Fibroblast of skin of left biceps (primary cell): ENCODE measurements at regions not wholly inside any gene's neighbourhood (a gene's known extent, or its start where the extent isn't known, plus 50 kb on each side); places are given as distances from the start of the nearest gene placed in this dataset.

Source experiments
- DNase-seq, 2 experiments: peaks; one replicate each; pipeline ENCODE4 v3.0.0-alpha.2; 2013; ENCODE audit warnings: low read depth in 2 of 2

DNA sequence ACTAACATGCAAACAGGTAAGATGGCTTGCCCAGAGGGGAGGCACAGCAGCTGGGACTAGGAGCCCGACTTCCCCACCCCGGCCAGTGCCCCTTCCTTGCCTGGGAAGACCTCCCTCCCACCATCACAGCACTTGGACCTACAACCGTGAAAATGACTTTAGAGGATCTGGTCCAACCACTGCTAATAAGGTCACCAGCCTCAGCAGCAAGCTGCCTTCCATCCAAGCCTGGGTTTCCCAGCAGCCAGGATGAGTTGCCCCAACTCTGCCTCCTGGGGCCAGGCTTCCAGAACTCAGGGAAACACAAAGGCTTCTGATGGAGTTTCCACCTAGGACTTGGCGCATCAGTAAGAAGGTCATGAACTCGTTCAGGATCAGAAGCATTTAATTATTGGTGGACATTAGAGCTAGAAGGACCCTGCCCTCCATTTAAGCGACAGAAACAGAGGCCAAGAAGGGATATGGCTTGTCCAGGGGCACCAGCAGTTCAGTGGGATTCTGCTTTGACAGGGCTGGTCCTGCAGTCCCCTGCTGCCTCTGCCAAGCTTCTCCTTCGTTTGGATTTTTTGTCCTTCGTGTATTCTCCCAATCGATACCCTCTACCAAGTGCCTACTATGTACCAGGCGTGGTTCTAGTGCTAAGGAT is 403.0 kb upstream of the ID2 start:
- no peak for DNase-seq

DNA sequence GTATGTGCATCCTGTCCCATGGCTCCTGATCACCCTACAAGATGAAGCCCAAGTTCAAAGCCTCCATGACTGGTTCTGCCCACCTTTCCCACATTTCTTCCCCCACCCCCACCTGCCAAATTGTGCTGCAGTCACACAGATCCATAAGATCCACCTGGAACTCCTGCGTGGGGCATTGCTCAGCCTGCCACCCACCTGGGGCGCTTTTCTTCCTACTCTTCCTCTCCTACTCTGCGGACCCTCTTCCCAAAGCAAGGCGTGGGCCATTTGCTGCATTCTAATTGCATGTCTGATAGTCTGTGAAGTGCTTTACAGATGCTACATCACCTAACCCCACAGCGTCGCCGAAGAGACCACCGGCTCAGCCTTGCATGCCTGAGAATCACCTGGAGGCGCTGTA is 402.4 kb upstream of the ID2 start:
- DNase-seq, result no peak

DNA sequence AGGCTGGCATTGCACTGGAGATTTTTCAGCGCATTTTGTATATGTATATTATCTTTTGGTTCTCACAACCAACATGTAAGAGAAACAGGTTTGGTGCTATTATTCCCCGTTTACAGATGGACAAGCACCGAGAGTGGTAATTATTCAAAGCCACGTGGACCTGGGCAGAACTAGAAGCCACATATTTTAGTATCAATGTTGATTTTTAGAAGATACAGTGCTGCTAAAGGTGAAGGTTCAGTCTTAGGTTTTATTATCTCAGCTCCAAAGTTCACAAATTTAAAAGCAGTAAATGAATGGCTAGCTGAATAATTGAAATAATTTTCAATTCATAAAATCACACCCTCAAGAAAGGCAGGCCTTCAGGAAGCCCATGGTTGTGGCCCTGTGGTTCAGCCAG is 400.6 kb upstream of the ID2 start:
- DNase-seq, result no peak

DNA sequence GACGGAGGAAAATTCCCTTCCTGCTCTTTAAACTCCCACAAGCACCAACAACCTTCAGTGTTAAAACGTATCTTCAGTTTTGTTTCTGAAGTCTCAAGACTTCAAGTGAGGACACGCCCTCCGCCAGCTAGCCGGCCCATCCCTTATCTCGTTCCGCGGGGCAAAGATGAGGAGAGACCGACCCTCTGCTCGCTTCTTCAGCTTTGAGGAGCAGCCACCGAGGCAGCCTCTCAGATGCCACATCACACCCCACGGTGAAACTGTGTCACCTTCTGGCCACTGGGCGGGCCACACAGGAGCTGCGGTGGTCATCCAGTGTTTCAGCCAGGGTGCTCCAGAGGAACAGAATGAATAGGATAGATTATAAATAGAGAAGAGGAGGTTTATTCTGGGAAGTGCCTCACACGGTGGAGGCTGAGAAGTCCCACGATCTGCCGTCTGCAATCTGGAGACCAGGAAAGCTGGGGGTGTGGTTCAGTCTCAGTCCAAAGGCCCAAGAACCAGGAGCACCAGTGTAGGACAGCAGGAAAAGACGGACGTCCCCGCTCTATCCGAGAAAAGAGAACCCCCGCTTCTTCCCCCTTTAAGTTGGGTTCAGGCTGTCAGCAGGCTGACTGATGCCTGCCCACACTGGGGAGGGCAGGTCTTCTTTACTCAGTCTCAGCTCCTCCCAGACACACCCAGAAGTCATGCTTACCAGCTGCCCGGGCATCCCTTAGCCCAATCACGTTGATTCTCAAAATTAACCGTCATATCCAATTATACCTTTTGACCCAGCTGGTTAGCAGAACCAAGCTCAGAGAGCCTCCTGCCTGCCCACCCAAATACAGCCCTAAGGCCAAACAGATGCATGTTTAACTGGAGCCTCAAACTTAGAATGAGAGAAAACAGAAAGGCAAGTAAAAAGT is 399.7 kb upstream of the ID2 start:
- DNase-seq, result no peak

DNA sequence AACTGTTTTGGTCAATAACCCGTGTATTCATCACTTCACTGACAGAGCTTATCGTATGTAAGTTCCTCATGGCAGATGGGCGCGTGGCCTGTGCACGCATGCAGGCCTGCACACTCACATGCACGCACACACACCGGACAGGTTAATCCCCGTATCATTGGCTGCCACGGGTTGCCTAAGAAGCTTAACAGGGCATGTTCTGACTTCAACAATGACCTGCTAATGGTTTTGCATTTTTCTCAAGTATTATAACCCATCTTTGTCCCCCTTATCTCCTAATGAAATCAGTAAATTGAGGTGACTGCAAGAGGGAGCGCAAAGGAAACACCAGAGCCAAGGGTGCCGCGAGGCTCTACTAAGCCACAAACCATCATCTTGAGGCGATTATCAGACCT is 399.0 kb upstream of the ID2 start:
- no peak for DNase-seq

DNA sequence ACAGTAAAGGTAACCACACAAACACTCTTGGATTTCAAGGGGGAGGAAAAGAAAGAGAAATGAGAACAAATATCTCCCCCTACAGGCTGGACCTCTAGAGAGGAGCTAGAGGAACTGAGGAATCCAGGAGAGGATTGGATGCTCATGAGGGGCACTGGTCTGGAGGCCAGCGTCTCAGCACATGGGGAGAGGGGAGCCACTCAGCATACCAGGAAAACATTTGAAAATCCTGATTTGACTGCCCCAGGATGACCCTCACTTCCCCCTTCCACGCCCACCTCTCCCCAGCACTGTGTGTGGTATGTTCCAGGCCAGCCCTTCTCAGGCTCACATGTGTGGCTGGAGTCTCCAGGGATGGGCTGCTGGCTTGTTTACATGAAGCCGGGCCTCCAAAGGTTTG is 396.8 kb upstream of the ID2 start:
- peak in 1 of 2 experiments; percentile 8 for DNase-seq

DNA sequence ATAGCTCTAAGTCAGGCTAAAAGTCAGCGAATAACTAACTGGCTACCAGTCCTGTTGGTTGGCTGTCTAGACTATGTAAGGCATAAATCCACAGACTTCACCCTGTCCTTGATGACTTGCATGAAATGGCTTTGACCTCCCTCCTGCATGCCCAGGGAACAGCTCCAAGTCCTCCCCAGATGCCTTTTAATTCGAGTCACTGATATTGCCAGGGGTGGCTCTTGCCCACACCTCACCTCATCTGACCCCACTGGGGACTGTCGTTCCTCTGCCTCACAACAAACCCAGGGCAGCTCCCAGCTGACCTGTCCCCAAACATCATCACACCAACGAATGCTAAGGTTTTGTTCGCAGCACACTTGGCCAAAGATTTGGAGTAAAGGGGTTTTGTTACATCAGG is 396.0 kb upstream of the ID2 start:
- no peak for DNase-seq

DNA sequence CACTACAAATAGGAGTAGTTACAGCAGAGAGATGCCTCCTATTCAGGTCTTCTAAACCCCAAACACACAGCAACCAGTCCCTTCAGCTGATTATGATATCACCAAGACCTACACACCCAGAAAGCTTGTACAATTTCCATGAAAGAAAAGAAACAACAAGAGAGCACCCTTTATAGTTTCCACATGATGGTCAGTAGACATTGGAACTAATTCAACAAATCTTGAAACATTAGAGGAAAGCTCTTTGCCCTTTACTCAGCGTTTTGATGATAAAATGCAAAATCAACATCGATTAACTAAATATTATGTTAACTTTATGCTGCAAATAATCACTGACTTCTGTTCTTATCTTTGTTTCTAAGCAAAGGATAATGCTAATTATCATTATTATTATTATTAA is 393.6 kb upstream of the ID2 start:
- no peak for DNase-seq

DNA sequence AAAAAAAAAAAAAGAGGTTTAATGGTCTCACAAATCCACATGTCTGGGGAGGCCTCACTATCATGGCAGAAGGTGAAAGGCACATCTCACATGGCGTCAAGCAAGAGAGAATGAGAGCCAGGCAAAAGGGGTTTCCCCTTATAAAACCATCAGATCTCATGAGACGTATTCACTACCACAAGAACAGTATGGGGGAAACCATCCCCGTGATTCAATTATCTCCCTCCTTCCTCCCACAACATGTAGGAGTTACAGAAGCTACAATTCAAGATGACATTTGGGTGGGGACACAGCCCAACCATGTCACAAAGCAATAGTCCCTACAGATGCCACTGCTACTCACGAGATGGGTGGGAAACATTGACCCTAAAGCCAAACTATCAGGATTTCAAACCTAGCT is 392.7 kb upstream of the ID2 start:
- DNase-seq, result no peak

DNA sequence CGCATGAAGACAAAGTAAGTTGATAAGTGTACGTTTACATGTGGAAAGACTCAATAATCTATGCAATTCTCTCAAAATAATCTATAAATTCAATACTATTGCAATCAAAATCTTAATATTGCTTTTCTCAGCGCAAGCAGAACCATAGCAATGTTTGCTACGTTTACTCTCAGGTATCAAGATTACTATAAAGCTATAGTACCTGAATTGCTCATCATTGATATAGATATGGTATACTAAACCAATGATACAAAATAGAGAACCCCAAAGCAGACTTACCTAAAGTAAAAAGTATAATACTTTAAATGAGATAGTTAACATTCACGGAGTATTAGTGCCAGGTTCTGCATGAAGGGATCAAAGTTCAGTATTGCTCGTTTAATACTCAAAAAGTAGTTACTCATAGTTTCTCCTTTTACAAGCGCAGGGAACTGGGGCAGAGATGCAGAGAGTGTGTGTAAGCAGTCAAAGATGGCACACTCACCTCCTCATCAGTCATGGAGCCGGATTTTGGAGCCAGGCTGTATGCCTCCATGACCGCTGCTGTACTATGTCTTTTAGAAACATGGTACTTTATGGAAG is 391.0 kb upstream of the ID2 start:
- no peak for DNase-seq

DNA sequence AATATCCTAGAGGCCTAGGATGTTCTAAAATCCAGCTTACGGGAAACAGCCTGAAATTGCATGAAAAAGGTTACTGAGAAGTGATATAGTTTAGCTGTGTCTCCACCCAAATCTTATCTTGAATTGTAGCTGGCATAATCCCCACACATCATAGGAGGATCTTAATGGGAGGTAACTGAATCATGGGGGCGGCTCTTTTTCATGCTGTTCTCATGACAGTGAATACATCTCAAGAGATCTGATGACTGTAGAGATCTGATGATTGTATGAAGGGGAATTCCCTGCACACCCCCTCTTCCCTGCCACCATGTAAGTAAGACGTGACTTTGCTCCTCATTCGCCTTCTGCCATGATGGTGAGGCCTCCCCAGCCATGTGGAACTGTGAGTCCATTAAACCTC is 385.6 kb upstream of the ID2 start:
- DNase-seq, result no peak

DNA sequence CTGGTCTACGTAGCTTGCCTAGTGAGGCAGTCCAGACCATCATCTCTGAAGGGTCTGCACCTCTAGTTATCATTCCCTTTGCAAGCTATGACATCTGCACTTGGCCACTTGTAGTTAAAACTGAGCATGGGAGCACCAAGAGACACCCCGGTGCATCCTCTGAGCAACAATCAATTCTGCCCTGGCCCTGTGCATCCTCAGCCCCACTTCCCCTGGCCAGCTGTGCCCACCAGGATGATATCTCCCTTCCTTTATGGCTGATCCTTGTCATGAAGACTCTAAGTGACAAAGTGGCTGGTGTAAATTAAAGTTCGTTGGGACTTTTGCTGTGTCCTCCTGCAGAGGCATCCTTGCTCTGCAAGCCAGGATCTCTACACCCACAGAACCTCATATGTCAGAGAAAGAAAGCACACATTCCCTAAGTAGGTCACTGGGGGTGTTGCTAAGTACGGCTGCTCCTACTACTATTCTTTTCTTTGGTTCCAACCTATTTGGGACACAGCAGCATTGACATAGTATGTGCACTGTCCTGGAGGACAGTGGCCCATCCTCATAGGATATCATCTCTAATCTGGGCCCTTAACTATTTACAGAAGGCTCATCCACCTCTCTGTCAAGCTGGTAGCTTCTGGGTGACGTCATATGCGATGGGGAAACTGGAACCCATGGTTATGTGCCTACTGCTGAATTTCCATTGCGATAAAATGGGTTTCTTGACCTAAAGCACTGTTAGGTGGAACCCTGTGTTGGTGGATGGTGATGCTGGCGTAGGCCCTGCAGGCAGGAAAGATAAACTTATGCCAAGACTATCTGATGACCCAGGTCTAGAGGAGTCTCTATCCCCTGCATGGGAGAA is 384.3 kb upstream of the ID2 start:
- no peak for DNase-seq

DNA sequence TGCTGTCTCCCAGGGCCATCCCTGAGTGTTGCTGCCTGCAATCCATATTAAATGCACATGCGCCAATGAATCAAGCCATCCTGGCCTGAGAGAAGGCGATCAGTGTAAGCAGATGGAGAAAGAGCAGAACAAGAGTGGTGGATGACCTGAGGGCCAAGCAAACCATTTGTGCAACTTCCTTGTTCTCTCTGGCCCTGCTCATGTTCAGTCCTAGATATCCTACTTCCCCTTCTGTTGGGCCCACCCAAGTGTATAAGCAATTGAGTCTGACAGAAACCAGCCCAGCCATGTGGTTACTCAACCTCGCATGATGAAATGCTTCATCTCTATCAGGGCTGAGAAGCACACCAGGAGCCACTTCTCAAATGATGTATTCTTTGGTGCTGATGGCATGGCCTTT is 383.1 kb upstream of the ID2 start:
- no peak for DNase-seq

DNA sequence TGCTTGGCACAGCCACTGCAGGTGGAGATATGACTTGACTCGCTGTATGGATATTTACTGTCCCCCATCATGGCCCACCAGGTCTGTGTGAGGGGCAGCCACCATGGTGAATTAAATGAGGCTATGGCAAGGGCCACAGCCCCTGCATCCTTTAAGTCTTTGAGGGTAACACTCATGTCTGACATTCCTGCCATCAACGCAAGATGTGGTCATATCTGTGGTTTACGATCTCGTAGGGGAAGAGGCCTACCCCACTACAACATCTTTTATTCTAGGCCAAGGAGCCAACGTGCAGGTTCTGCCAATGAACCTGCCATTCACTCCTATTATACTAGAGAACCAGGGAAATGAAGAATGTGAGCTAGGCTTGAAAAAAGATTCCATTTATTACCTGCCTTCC is 381.6 kb upstream of the ID2 start:
- DNase-seq, result no peak

DNA sequence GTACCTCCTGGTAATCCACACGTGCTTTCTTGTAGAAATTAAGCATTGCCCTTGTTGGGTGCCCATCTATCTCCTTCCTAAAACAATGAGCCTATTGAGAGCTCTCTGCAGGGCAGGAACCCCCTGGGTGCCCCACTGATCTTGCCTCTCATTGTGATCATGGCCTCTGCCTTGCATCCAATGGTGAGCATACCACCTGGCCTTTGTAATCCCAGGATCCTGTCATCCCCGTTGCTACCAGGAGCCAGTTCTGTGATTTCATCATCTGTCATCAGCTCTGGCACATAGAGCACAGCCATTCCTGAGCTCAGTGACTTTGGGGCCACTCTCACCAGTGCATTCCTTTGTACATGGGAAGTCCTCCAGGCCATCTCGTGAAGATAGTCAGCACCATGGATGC is 381.0 kb upstream of the ID2 start:
- no peak for DNase-seq

DNA sequence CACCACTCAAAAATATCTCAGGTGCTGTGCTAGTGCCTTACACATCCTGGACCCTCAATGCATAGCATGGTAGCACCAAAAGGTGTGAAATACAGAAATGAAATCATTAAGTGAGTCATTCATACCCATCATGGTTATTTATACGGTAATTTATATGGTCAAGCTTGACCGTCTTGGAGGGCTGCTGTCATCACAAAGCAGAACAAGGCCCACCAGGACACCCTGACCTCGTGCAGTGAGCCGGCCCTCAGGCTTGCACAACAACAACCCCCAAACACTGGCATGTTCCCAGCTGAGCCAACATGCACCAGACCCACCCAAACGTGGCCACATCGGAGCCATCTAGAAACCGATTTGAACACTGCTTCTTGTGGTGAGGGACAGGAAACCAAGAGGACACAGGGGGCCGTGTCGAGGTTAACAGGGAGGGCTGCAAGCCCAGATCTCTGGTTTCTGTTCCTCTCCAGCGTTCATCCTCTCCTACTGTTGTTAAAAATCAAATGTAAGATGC is 378.5 kb upstream of the ID2 start:
- no peak for DNase-seq

DNA sequence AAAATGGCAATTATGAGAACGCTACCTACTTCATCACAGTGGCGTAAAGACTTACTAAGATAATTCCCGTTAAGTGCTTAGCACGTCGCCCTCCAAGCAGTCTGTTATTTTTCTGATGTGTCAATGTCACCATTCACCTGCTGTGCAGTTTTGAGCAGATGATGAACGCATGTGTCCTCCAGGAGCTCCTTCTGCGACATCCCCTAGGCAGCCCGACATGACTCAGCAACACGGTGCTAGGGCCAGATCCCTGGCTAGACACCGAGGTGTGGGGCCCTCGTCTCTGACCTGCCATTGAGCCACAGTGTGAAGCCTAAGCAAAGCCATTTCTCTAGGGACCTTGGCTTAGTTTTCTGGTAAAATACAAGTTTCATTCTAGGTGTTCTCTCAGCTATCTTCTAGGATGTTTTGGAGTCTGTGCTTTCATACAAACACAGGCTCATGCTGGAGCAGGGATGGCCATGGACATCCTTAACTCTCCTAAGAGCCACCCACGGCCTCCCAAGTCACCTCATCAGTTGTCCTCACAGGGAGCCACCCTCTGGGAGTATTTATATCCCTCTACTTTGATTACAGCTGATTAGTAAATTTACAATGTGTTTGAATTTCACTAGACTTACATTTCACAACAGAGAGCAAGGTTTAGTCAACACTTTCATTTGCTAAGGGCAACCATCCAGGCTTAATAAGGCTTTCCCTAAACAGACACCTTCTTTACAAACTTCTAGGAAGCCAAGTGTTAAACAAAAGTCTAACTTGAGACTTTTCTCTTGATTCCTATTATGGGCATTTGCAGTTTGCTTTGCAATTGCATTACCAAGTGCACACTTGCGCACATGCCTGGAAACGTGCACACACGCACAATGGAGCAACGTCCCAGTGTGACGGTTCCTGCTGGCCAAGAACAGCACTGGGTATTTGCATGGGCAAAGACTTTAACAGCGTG is 376.8 kb upstream of the ID2 start:
- DNase-seq, result no peak

DNA sequence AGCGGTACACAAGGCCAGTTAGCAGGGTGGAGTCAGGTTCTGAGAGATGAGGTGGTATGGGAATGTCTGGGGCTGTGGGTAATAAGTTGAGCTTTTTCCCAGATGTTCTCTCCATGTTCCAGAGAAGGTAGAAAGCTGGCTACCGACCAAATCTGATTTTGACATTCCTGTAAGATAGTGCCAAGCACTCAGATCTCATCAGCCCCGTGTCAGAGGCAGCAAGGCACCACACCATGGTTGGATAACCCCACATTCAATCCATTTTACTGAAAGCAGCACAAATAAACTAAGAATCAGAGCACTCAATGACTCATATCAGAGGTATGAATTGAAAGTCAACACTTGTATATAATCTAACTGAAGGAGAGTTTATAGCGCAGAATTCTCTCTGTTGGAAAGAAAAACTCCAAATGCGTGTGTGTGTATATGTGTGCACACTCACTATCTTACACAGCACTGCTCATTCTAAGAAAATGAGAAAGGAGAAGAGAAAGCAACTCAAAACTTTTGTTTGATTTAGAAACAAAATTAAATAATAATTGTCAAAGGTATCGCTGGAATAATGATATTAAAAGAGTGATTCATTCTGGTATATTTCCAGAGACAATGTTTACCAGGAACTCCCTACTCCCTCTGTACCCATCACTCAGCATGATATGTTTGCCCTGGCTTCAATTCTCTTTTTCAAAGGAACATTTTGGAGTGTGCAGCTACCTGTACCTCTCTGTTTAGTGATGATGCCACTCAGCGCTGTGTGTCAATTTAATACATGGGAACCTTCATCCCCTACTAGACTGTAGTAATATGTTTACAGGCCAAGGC is 375.1 kb upstream of the ID2 start:
- DNase-seq, result peak in 1 of 2 experiments; percentile 34

DNA sequence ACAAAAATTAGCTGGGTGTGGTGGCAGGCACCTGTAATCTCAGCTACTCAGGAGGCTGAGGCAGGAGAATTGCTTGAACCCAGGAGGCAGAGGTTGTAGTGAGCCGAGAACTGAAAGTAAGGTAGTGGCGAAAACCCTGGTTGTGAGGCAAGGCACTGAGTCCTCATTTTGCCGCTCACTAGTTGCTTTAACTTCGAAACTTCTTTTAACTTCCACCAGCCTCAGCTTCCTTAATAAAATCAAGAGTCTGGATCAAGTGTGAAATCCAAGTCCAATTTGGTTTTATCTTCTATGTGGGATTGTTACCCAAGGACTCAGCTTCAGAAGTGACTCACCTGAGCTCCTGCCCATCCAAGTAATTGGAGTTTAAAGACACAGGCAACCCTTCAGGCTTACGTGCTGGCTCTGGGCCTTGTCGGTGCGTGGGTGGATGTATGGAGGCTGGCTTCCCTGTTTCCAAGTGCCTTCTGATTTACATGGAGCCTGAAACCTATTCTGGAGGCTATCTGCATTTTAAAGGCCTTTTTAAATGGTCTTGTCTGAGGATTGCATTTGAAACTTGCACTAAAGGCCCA is 374.2 kb upstream of the ID2 start:
- DNase-seq, result no peak

DNA sequence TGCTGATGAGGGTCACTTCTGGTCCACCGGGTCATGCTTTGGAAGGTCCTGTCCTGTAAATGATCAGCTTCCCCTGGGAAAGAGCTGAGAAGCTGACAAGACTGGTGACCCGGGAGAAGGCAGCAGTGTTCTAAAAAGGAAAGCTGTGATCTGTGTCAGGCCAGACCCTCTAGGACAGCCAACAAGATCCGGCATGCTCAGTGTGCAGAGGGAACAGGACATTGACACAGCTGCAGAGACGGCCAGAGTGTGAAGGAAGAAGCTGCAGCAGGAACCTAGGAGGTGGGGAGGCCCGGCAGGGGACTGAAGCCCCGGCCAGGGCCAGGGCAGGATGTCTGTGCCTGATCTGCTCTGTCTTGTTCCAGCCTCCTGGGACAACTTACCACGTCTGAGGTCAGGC is 372.7 kb upstream of the ID2 start:
- DNase-seq, result no peak
